MM.1S (cell line): ENCODE measurements at regions not wholly inside any gene's neighbourhood (a gene's known extent, or its start where the extent isn't known, plus 50 kb on each side); places are given as distances from the start of the nearest gene placed in this dataset.

ENCODE experiments used
- DNase-seq: peaks from one replicate; pipeline ENCODE4 v3.0.0-alpha.2; 2015
- H2AFZ ChIP-seq: fragments of 300-600 bp; sonication (generic); 2 replicates; pipeline ENCODE4 v1.6.0; 2016; ENCODE audit warnings: antibody characterized with exemption, low read length
- H3F3A ChIP-seq: fragments of 300-600 bp; sonication (generic); 2 replicates; pipeline ENCODE4 v1.6.1; 2016; ENCODE audit warnings: mild to moderate bottlenecking, antibody characterized with exemption, low read length, moderate library complexity, mixed read lengths; ENCODE audit not compliant: insufficient read depth
- H3K27ac ChIP-seq: fragments of 300-600 bp; sonication (generic); 2 replicates; pipeline ENCODE4 v1.5.1; 2016; ENCODE audit warnings: mild to moderate bottlenecking, low read length
- H3K27me3 ChIP-seq: fragments of 300-600 bp; sonication (generic); replicated peaks from 2 replicates; pipeline ENCODE4 v1.6.0; 2016; ENCODE audit warnings: low read length; ENCODE audit not compliant: insufficient read depth
- H3K36me3 ChIP-seq: fragments of 300-600 bp; sonication (generic); replicated peaks from 2 replicates; pipeline ENCODE4 v1.6.1; 2016; ENCODE audit warnings: mild to moderate bottlenecking, low read length, mixed read lengths; ENCODE audit not compliant: insufficient read depth
- H3K4me1 ChIP-seq: fragments of 300-600 bp; sonication (generic); 2 replicates; pipeline ENCODE4 v1.6.1; 2016; ENCODE audit warnings: low read length, mixed read lengths
- H3K4me2 ChIP-seq: fragments of 300-600 bp; sonication (generic); 2 replicates; pipeline ENCODE4 v1.6.0; 2016; ENCODE audit warnings: low read depth, low read length
- H3K4me3 ChIP-seq: fragments of 300-600 bp; sonication (generic); 2 replicates; pipeline ENCODE4 v1.5.1; 2016; ENCODE audit warnings: low read length, mixed read lengths
- H3K79me2 ChIP-seq: fragments of 300-600 bp; sonication (generic); 2 replicates; pipeline ENCODE4 v1.6.1; 2016; ENCODE audit warnings: mixed run types, low read length, mixed read lengths
- H3K9ac ChIP-seq: fragments of 300-600 bp; sonication (generic); 2 replicates; pipeline ENCODE4 v1.6.1; 2016; ENCODE audit warnings: low read length, mixed read lengths
- H3K9me2 ChIP-seq: fragments of 300-600 bp; sonication (generic); replicated peaks from 2 replicates; pipeline ENCODE4 v1.6.1; 2016; ENCODE audit warnings: mild to moderate bottlenecking, low read length, mixed read lengths; ENCODE audit not compliant: insufficient read depth
- H3K9me3 ChIP-seq: fragments of 300-600 bp; sonication (generic); replicated peaks from 2 replicates; pipeline ENCODE4 v1.6.1; 2016; ENCODE audit warnings: mild to moderate bottlenecking, low read length, mixed read lengths; ENCODE audit not compliant: insufficient read depth
- H4K20me1 ChIP-seq: fragments of 300-600 bp; sonication (generic); 2 replicates; pipeline ENCODE4 v1.6.1; 2016; ENCODE audit warnings: mild to moderate bottlenecking, low read length, moderate library complexity, mixed read lengths; ENCODE audit not compliant: insufficient read depth
- EZH2 ChIP-seq: fragments of 300-600 bp; sonication (generic); optimal IDR thresholded peaks from 2 replicates; pipeline ENCODE3; 2017; ENCODE audit warnings: low read depth, mild to moderate bottlenecking, antibody characterized with exemption, low read length, mixed read lengths
- EZH2phosphoT487 ChIP-seq: fragments of 300-600 bp; sonication (generic); IDR thresholded peaks from 2 replicates; pipeline ENCODE4 v1.6.1; 2018; ENCODE audit warnings: antibody characterized with exemption, low read length
- TF ChIP-seq, protein P1 (sequence below): fragments of 300-600 bp; sonication (generic); IDR thresholded peaks from 2 replicates; pipeline ENCODE4 v1.5.1; 2016; ENCODE audit warnings: antibody characterized with exemption, low read length, mixed read lengths

DNA sequence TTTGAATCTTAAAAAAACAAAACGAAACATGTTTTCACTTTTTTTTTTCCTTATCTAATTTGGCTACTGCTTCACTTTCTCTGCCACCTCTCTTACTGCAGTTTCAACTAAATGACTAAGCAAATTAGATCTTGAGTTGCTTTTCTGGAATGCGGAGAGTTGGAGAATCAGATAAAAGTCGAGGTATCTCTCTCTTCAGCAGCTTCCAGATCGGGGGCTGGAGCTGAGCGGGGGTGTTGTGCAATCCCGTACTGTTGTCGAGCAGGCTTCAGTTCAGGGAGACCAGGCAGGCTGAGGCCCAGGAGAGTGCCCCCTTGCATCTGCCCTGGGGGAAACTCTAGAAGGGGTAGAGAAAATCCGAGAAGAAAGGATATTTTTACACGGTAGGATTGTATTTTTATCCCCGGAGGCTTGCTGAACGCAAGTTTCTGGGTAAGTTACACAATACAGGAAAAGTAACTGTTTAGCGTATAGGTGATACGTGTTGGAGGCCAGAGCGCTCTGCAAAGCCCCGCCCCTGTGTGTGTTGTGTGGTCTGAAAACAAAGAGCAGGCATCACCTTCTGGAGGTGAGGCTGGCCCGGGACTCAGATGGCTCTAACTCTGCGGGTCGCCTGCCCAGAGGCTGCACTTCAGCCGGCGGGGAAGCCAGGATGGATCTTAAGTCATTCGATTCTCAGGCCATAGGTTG lies 116.6 kb downstream of the KLF6 start:
- Histone ChIP-seq H3F3A (no peaks in the 10 kb centered on the region), H2AFZ (no peak overlapping the region), H3K4me2 (no peak overlapping the region), H3K9ac (no peak overlapping the region), H3K9me2 (no peaks in the 10 kb centered on the region), H3K27ac (no peak overlapping the region), H4K20me1 (no peaks in the 10 kb centered on the region), H3K4me1 (no peaks in the 10 kb centered on the region), H3K4me3 (no peak overlapping the region), H3K36me3 (no peaks in the 10 kb centered on the region), H3K9me3 (no peaks in the 10 kb centered on the region), H3K79me2 (no peaks in the 10 kb centered on the region), H3K27me3 (no peaks in the 10 kb centered on the region)
- TF ChIP-seq EZH2phosphoT487 (no peak), EZH2 (no peak)
- TF ChIP-seq, protein P1, sequence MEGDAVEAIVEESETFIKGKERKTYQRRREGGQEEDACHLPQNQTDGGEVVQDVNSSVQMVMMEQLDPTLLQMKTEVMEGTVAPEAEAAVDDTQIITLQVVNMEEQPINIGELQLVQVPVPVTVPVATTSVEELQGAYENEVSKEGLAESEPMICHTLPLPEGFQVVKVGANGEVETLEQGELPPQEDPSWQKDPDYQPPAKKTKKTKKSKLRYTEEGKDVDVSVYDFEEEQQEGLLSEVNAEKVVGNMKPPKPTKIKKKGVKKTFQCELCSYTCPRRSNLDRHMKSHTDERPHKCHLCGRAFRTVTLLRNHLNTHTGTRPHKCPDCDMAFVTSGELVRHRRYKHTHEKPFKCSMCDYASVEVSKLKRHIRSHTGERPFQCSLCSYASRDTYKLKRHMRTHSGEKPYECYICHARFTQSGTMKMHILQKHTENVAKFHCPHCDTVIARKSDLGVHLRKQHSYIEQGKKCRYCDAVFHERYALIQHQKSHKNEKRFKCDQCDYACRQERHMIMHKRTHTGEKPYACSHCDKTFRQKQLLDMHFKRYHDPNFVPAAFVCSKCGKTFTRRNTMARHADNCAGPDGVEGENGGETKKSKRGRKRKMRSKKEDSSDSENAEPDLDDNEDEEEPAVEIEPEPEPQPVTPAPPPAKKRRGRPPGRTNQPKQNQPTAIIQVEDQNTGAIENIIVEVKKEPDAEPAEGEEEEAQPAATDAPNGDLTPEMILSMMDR: no peak
- no peak for DNase-seq

DNA sequence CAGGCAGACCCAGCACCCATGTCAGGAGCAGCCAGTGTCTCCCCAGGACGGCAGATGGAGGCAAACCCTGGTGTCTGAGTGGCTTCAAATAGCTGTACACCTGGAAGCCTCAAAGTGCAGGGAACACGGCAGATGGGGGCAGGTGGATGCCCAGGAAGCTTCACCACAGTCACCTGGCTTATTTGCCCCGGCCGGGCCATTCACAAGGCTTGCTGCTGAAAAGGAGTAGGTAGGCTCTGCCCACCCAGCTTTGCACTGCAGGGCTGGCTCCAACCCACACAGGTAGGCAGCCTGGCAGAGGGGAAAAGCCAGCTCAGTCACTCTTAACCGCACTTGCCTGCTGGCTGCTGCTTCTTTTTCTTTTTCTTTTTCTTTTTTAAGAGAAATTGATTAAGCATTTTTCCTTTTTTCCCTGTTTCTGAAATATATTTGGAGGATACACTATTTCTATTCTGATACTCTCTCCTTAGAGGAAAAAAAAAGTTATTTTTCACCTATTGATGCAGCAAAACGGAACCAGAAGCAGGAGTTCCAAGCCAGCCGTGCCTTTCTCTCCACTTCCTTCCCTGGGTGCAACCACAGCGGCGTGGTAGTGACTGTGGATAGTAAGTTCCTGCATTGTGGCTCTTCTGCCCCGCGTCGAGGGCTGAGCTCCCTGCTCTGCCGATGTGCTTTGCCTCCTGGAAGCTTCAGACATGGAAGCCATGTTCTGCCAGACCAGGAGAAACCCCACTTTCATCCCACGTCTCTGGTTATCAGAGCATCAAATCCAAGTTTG lies 118.3 kb downstream of the KLF6 start:
- H3K9me2 ChIP-seq: no peaks in the 10 kb centered on the region
- H3F3A ChIP-seq: no peaks in the 10 kb centered on the region
- H3K9ac ChIP-seq: no peak overlapping the region
- no peaks in the 10 kb centered on the region for H4K20me1 ChIP-seq
- no peak overlapping the region for H3K4me3 ChIP-seq
- DNase-seq: no peak
- no peaks in the 10 kb centered on the region for H3K27me3 ChIP-seq
- H3K4me1 ChIP-seq: no peaks in the 10 kb centered on the region
- H3K4me2 ChIP-seq: no peak overlapping the region
- no peaks in the 10 kb centered on the region for H3K36me3 ChIP-seq
- no peak overlapping the region for H2AFZ ChIP-seq
- H3K9me3 ChIP-seq: no peaks in the 10 kb centered on the region
- H3K27ac ChIP-seq: no peak overlapping the region
- TF ChIP-seq EZH2: no peak
- TF ChIP-seq, protein P1: no peak
- TF ChIP-seq EZH2phosphoT487: no peak
- no peaks in the 10 kb centered on the region for H3K79me2 ChIP-seq

DNA sequence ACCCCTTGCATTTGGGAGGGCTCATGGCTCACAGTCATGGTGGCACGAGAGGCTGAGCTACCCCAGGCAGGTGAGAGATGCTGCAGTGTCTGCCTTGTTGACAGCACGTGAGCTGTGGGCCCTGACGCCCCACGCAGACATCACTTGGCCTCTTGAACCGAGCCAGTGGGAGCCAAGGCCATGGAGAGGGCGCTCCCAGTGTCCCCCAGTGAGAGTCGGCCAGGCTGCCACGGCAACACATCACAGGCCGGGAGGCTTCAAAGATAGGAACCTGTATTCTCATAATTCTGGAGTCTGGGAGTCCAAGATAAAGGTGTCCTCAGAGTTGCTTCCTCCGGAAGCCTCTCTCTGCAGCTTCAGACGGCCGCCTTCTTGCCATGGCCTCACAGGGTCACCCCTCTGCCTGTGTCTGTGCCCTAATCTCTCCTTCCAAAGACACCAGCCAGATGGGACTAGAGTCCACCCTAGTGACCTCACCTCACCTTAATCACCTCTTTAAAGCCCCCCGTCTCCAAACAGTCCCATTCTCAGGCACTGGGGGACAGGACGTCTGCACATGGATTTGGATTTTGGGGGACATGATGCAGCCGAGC lies 119.6 kb downstream of the KLF6 start:
- H3F3A ChIP-seq: no peaks in the 10 kb centered on the region
- no peaks in the 10 kb centered on the region for H3K79me2 ChIP-seq
- TF ChIP-seq, protein P1: no peak
- TF ChIP-seq EZH2 (no peak), EZH2phosphoT487 (no peak)
- no peaks in the 10 kb centered on the region for H4K20me1 ChIP-seq
- no peaks in the 10 kb centered on the region for H3K27me3 ChIP-seq
- no peaks in the 10 kb centered on the region for H3K9me2 ChIP-seq
- H2AFZ ChIP-seq: no peak overlapping the region
- no peak for DNase-seq
- H3K9ac ChIP-seq: no peak overlapping the region
- H3K9me3 ChIP-seq: no peaks in the 10 kb centered on the region
- H3K36me3 ChIP-seq: no peaks in the 10 kb centered on the region
- no peak overlapping the region for H3K27ac ChIP-seq
- no peak overlapping the region for H3K4me3 ChIP-seq
- no peak overlapping the region for H3K4me2 ChIP-seq
- no peaks in the 10 kb centered on the region for H3K4me1 ChIP-seq
